Keratinocyte (primary cell): ENCODE measurements at regions not wholly inside any gene's neighbourhood (a gene's known extent, or its start where the extent isn't known, plus 50 kb on each side); places are given as distances from the start of the nearest gene placed in this dataset.

ENCODE experiments used
- DNase-seq: peaks from one replicate; pipeline ENCODE4 v3.0.0-alpha.2; 2011; ENCODE audit warnings: low read depth, missing footprints, low spot score
- FAIRE-seq: peaks from 2 replicates; lab custom pipeline; 2011; peaks lifted over from hg19 to GRCh38; lab: Jason Lieb, UNC
- H2AFZ ChIP-seq: 2 replicates; pipeline ENCODE4 v1.6.0; 2012; ENCODE audit warnings: low read length, control low read depth, inconsistent platforms; ENCODE audit not compliant: control insufficient read depth
- H3K27ac ChIP-seq: 2 replicates; pipeline ENCODE4 v1.5.1; 2011; ENCODE audit warnings: low read length; ENCODE audit not compliant: control insufficient read depth, insufficient read depth
- H3K27me3 ChIP-seq: 3 replicates; pipeline ENCODE4 v1.6.0; 2011; ENCODE audit warnings: low read length; ENCODE audit not compliant: control insufficient read depth, insufficient read depth; ENCODE audit errors: extremely low read depth
- H3K36me3 ChIP-seq, 2 experiments: 2 replicates in 1 of 2; 3 replicates in 1 of 2; pipeline ENCODE4 v1.5.1; 2011; ENCODE audit warnings: low read length in 2 of 2, mild to moderate bottlenecking in 1 of 2; ENCODE audit not compliant: control insufficient read depth in 2 of 2, insufficient read depth in 2 of 2; ENCODE audit errors: extremely low read depth in 1 of 2
- H3K4me1 ChIP-seq: 3 replicates; pipeline ENCODE4 v1.5.1; 2011; ENCODE audit warnings: low read length; ENCODE audit not compliant: control insufficient read depth, insufficient read depth; ENCODE audit errors: extremely low read depth
- H3K4me2 ChIP-seq: 3 replicates; pipeline ENCODE4 v1.6.0; 2011; ENCODE audit warnings: low read depth, low read length; ENCODE audit not compliant: control insufficient read depth, insufficient read depth; ENCODE audit errors: extremely low read depth
- H3K4me3 ChIP-seq, 3 experiments: fragments of 200-600 bp in 1 of 3; sonication (generic) in 1 of 3; 2 replicates in 2 of 3; 3 replicates in 1 of 3; pipeline ENCODE4 v1.5.1; 2011 to 2016; ENCODE audit warnings: low read length in 3 of 3, mild to moderate bottlenecking in 3 of 3, control low read depth in 2 of 3, inconsistent platforms in 1 of 3, low read depth in 1 of 3, mixed read lengths in 1 of 3, mixed run types in 1 of 3, moderate library complexity in 1 of 3; ENCODE audit not compliant: control insufficient read depth in 2 of 3, insufficient read depth in 2 of 3; ENCODE audit errors: extremely low read depth in 1 of 3
- H3K79me2 ChIP-seq: 2 replicates; pipeline ENCODE4 v1.6.0; 2012; ENCODE audit warnings: low read length; ENCODE audit not compliant: control insufficient read depth, insufficient read depth
- H3K9ac ChIP-seq: 3 replicates; pipeline ENCODE4 v1.6.0; 2011; ENCODE audit warnings: low read length; ENCODE audit not compliant: control insufficient read depth, insufficient read depth; ENCODE audit errors: extremely low read depth
- H3K9me1 ChIP-seq: 3 replicates; pipeline ENCODE4 v1.6.0; 2011; ENCODE audit warnings: low read length; ENCODE audit not compliant: control insufficient read depth, insufficient read depth; ENCODE audit errors: extremely low read depth
- H3K9me3 ChIP-seq: 2 replicates; pipeline ENCODE4 v1.5.1; 2012; ENCODE audit warnings: low read depth, low read length; ENCODE audit not compliant: control insufficient read depth
- H4K20me1 ChIP-seq: 3 replicates; pipeline ENCODE4 v1.6.0; 2011; ENCODE audit warnings: low read length; ENCODE audit not compliant: control insufficient read depth, insufficient read depth; ENCODE audit errors: extremely low read depth
- EZH2 ChIP-seq: IDR thresholded peaks from one replicate; pipeline ENCODE4 v1.6.1; 2012; ENCODE audit warnings: inconsistent platforms, mild to moderate bottlenecking, low read length, moderate library complexity
- dilution Hi-C: fragments of 300-500 bp; cut with MboI; formaldehyde crosslinking; loops from one replicate; pipeline ENCODE4 v1.7.0; 2020; ENCODE audit warnings: low sequenced_read_pairs; ENCODE audit not compliant: extremely low pct_ligation_motif_present
- TF ChIP-seq, protein P1 (sequence below), 3 experiments: IDR thresholded peaks in 1 of 3; conservative IDR thresholded peaks in 1 of 3; optimal IDR thresholded peaks in 1 of 3; 2 replicates in 2 of 3; 3 replicates in 1 of 3; pipeline versions ENCODE3 to v1.5.1; 2011; ENCODE audit warnings: low read length in 3 of 3, mild to moderate bottlenecking in 3 of 3, moderate library complexity in 2 of 3, control low read depth in 1 of 3, inconsistent platforms in 1 of 3; ENCODE audit not compliant: insufficient read depth in 2 of 3; ENCODE audit errors: extremely low read depth in 1 of 3

DNA sequence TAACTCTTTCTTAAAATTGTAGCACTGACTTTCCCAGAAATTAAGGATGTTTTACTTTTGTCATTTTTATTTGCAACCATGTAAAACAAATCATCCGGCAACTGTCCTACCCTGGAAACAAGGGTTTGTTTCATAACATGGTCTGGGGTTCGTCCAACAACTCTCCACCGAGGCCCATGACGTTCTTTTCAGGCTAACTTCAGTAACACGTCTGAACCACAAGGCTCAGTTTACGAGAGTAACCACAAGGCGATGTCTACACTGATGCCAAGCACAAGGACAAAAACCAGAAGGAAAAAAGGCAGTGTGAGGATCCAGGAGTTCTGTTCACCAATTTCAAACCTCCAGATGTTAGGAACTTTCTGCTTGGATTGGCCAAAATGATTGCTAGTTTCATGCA lies 546.1 kb downstream of the NTRK3 start:
- dilution Hi-C loops, result no loop called here
- Histone ChIP-seq H3K9ac (no peak overlapping the region), H3K36me3 (no peaks in the 10 kb centered on the region), H3K27me3 (no peaks in the 10 kb centered on the region), H2AFZ (no peak overlapping the region), H3K4me2 (no peak overlapping the region), H3K9me3 (no peaks in the 10 kb centered on the region), H4K20me1 (no peaks in the 10 kb centered on the region), H3K4me1 (no peaks in the 10 kb centered on the region), H3K27ac (no peak overlapping the region), H3K9me1 (no peaks in the 10 kb centered on the region), H3K79me2 (no peaks in the 10 kb centered on the region), H3K4me3 (no peak overlapping the region)
- DNase-seq, result no peak
- no peak for TF ChIP-seq EZH2
- TF ChIP-seq, protein P1, sequence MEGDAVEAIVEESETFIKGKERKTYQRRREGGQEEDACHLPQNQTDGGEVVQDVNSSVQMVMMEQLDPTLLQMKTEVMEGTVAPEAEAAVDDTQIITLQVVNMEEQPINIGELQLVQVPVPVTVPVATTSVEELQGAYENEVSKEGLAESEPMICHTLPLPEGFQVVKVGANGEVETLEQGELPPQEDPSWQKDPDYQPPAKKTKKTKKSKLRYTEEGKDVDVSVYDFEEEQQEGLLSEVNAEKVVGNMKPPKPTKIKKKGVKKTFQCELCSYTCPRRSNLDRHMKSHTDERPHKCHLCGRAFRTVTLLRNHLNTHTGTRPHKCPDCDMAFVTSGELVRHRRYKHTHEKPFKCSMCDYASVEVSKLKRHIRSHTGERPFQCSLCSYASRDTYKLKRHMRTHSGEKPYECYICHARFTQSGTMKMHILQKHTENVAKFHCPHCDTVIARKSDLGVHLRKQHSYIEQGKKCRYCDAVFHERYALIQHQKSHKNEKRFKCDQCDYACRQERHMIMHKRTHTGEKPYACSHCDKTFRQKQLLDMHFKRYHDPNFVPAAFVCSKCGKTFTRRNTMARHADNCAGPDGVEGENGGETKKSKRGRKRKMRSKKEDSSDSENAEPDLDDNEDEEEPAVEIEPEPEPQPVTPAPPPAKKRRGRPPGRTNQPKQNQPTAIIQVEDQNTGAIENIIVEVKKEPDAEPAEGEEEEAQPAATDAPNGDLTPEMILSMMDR (optimal IDR thresholded peaks at IDR 0.05 in 1 of 3, IDR thresholded peaks at IDR 0.05 in 1 of 3, conservative IDR thresholded peaks at IDR 0.05 in 1 of 3; ENCODE audit: extremely low read depth in 1 of 3, insufficient read depth in 2 of 3, low read length in 3 of 3), result no peak
- FAIRE-seq, result no peak

DNA sequence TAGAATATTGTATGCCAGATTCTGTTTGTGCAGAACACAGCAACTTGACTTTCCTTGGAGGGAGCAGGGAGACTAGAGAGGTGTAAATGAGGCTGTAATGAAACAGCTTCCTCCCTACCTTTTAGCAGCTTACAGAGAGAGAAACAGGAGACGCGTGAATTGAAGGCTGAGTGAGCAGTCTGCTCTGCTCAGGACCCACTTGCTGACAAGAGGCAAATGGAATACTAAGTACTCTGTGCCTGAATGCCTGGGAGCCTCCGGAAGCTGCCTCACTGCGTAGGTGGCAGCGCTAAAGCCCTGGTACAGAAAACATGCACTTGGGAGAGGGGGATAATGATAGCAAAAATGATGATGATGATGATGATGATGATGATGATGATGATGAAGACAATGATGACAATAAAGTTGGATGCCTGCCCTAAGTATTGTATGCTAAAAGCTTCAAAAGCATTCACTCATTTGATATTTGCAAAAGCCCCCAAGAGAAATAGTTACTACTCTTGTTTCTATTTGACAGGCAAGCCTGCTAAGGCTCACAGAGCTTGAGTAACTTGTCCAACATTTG lies 548.9 kb downstream of the NTRK3 start:
- H3K4me3 ChIP-seq, result no peak overlapping the region
- no peak overlapping the region for H2AFZ ChIP-seq
- H3K4me1 ChIP-seq, result no peaks in the 10 kb centered on the region
- H3K4me2 ChIP-seq, result no peak overlapping the region
- no peak overlapping the region for H3K9ac ChIP-seq
- no peak for DNase-seq
- no peak for FAIRE-seq
- dilution Hi-C loops, result no loop called here
- TF ChIP-seq EZH2, result no peak
- TF ChIP-seq, protein P1 (optimal IDR thresholded peaks at IDR 0.05 in 1 of 3, IDR thresholded peaks at IDR 0.05 in 1 of 3, conservative IDR thresholded peaks at IDR 0.05 in 1 of 3; ENCODE audit: extremely low read depth in 1 of 3, insufficient read depth in 2 of 3, low read length in 3 of 3), result no peak
- no peaks in the 10 kb centered on the region for H3K9me1 ChIP-seq
- H4K20me1 ChIP-seq, result no peaks in the 10 kb centered on the region
- H3K27me3 ChIP-seq, result no peaks in the 10 kb centered on the region
- no peaks in the 10 kb centered on the region for H3K9me3 ChIP-seq
- H3K36me3 ChIP-seq, result no peaks in the 10 kb centered on the region
- no peak overlapping the region for H3K27ac ChIP-seq
- no peaks in the 10 kb centered on the region for H3K79me2 ChIP-seq
